Body of pancreas (tissue), 4 donors: ENCODE measurements at regions not wholly inside any gene's neighbourhood (a gene's known extent, or its start where the extent isn't known, plus 50 kb on each side); places are given as distances from the start of the nearest gene placed in this dataset.

Experiments used
- ATAC-seq: fragments of 150-250 bp; one replicate; pipeline ENCODE4 v1.9.1; 2016
- DNase-seq, 4 donors: peaks; one replicate each; pipeline ENCODE4 v3.0.0-alpha.2; 2019
- H3K27ac ChIP-seq, 4 donors: fragments of 200-600 bp; sonication (generic); 1 replicate in 3 of 4; 2 replicates in 1 of 4; pipeline versions ENCODE4 v1.5.1 to v1.6.1; 2016 to 2019; ENCODE audit warnings: mild to moderate bottlenecking in 1 of 4, mixed read lengths in 1 of 4, moderate library complexity in 1 of 4
- H3K27me3 ChIP-seq, 2 donors: fragments of 200-600 bp; sonication (generic); one replicate each; pipeline ENCODE4 v1.6.0; 2016; ENCODE audit warnings: mild to moderate bottlenecking in 1 of 2
- H3K36me3 ChIP-seq, 2 donors: fragments of 200-600 bp; sonication (generic); replicated peaks in 1 of 2; 2 replicates each; pipeline ENCODE4 v1.5.1; 2016; ENCODE audit warnings: low read depth in 2 of 2; ENCODE audit not compliant: insufficient read depth in 1 of 2
- H3K4me1 ChIP-seq: fragments of 200-600 bp; sonication (generic); one replicate; pipeline ENCODE4 v1.6.0; 2016
- H3K4me3 ChIP-seq, 2 donors: fragments of 200-600 bp; sonication (generic); 1 replicate in 1 of 2; 2 replicates in 1 of 2; pipeline ENCODE4 v1.5.1; 2016 to 2019
- H3K9me3 ChIP-seq, 3 donors: fragments of 200-600 bp; sonication (generic); 1 replicate in 2 of 3; 2 replicates in 1 of 3; pipeline ENCODE4 v1.5.1; 2016
- POLR2A ChIP-seq, 3 donors: fragments of 450-650 bp; IDR thresholded peaks; one replicate each; pipeline ENCODE4 v1.6.1; 2016; ENCODE audit warnings: antibody characterized with exemption in 3 of 3, mild to moderate bottlenecking in 2 of 3
- WGBS, 2 donors: methylation state at CpG; one replicate each; pipeline ENCODE4 v1.1.5; 2017; 5-methylcytosine and 5-hydroxymethylcytosine counted together
- intact Hi-C: fragments of 100-400 bp; cut with DNase I; formaldehyde crosslinking; loops from one replicate; pipeline ENCODE4 v1.15.1; 2023
- TF ChIP-seq, protein P1 (sequence below), 7 experiments: fragments of 450-650 bp in 4 of 7; fragments of 200-600 bp in 3 of 7; sonication (generic) in 3 of 7; IDR thresholded peaks; one replicate each; pipeline ENCODE4 v1.5.1; 2016 to 2019; ENCODE audit warnings: antibody characterized with exemption in 7 of 7

DNA sequence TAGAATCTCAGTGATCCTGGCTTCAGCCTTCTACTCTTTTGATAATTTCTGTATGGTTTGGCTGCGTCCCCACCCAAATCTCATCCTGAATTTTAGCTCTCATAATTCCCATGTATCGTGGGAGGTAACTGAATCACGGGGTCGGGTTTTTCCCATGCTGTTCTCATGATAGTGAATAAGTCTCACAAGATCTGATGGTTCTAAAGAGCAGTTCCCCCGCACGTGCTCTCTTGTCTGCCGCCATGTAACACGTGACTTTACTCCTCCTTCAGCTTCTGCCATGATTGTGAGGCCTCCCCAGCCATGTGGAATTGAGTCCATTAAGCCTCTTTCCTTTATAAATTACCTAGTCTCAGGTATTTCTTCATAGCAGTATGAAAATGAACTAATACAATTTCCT is 507.2 kb downstream of the CDH26 start:
- no peak for DNase-seq
- H3K36me3 ChIP-seq: no peaks in the 10 kb centered on the region
- H3K4me1 ChIP-seq: no peaks in the 10 kb centered on the region
- no peak for ATAC-seq
- no peaks in the 10 kb centered on the region for H3K9me3 ChIP-seq
- WGBS, 2 donors: 69 to 72% methylated on average over 8 of the region's 8 CpGs
- intact Hi-C loops: no loop called here
- H3K27me3 ChIP-seq: no peaks in the 10 kb centered on the region
- TF ChIP-seq POLR2A (IDR thresholded peaks at IDR 0.05): no peak
- TF ChIP-seq, protein P1, sequence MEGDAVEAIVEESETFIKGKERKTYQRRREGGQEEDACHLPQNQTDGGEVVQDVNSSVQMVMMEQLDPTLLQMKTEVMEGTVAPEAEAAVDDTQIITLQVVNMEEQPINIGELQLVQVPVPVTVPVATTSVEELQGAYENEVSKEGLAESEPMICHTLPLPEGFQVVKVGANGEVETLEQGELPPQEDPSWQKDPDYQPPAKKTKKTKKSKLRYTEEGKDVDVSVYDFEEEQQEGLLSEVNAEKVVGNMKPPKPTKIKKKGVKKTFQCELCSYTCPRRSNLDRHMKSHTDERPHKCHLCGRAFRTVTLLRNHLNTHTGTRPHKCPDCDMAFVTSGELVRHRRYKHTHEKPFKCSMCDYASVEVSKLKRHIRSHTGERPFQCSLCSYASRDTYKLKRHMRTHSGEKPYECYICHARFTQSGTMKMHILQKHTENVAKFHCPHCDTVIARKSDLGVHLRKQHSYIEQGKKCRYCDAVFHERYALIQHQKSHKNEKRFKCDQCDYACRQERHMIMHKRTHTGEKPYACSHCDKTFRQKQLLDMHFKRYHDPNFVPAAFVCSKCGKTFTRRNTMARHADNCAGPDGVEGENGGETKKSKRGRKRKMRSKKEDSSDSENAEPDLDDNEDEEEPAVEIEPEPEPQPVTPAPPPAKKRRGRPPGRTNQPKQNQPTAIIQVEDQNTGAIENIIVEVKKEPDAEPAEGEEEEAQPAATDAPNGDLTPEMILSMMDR (IDR thresholded peaks at IDR 0.05): no peak
- no peak overlapping the region for H3K4me3 ChIP-seq
- no peak overlapping the region for H3K27ac ChIP-seq

DNA sequence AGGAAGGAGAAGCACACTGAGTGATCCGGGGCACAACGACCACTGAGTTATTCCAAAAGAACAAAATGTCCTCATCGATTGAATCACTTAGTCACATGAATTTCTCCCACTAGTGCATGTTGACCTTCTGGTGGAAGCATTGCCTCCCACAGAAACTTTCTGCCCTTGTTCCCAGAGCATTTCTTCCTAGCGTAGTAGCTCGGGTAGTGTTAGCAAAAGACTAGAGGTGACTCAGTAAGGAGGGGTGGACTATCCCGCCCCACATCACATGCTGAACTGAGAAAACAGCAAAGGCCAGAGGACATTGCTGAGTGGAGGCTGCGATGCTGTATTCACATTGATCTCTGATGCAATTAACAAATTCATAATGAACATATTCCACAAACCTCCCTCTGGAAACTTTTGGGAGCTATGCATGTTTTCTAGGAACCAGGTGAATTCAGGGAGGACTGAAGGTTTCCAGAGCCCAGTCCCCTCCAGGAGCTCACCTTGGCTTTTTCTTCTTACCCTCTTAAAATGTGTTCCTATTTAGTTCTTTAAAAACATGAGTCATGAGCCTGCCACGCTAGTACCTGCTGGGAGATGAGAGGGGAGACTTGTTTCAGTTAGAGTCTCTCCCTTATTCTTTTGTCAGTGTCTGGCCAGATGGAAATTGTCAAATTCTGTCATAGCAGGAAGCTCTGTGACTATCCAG is 507.9 kb downstream of the CDH26 start:
- TF ChIP-seq, protein P1 (IDR thresholded peaks at IDR 0.05): no peak
- no peak for TF ChIP-seq POLR2A (IDR thresholded peaks at IDR 0.05)
- no peaks in the 10 kb centered on the region for H3K9me3 ChIP-seq
- intact Hi-C loops: no loop called here
- no peaks in the 10 kb centered on the region for H3K27me3 ChIP-seq
- no peak overlapping the region for H3K4me3 ChIP-seq
- no peaks in the 10 kb centered on the region for H3K4me1 ChIP-seq
- no peak for DNase-seq
- WGBS, 2 donors: 56 to 69% methylated on average over 8 of the region's 8 CpGs
- no peak overlapping the region for H3K27ac ChIP-seq
- ATAC-seq: no peak
- H3K36me3 ChIP-seq: no peaks in the 10 kb centered on the region

DNA sequence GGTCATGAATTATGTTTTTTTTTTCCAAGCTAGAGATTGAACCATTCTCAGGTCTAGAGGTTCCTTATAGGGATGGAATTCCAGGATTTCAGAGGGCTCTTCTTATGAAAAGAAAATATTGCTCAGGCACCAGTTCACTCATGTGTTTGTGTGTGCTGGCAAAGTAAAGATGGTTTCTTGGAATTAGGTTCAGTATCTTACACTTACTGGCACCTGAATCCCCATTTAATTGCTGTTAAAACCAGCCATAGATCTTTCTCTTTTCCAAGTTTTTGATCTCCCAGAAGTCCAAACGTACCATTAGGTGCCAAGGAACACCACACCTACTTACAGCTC is 508.4 kb downstream of the CDH26 start:
- no peak for DNase-seq

DNA sequence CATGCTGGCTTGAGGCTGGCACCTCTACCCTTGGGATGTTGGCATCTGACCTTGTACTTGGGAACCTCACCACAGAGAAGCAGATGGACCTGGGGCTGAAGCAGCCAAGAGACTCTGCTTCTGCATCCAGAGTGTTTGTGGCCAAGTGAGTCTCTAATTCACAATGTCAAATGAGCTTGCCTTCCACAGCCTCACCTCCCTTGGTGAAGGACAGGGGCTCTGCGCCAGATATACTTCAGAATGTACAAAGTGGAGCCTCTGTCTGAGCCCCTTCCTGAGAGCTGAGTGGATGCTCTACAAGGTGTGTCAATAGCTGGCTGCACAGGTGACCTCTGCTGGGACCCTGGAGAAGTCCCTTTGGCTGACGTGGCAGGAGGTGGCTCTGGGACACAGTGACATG is 508.9 kb downstream of the CDH26 start:
- ATAC-seq: no peak
- no peak overlapping the region for H3K27ac ChIP-seq
- intact Hi-C loops: no loop called here
- no peak for DNase-seq
- H3K36me3 ChIP-seq: no peaks in the 10 kb centered on the region
- no peaks in the 10 kb centered on the region for H3K27me3 ChIP-seq
- no peaks in the 10 kb centered on the region for H3K4me1 ChIP-seq
- H3K4me3 ChIP-seq: no peak overlapping the region
- 67 to 77% methylated on average over 1 to 2 of the region's 2 CpGs for whole genome bisulfite sequencing, 2 donors
- no peaks in the 10 kb centered on the region for H3K9me3 ChIP-seq
- TF ChIP-seq POLR2A (IDR thresholded peaks at IDR 0.05): no peak
- TF ChIP-seq, protein P1 (IDR thresholded peaks at IDR 0.05): no peak

More for the DNA sequence above, 508.4 kb downstream of the CDH26 start:
- Histone ChIP-seq H3K4me3 (no peak overlapping the region), H3K4me1 (no peaks in the 10 kb centered on the region), H3K9me3 (no peaks in the 10 kb centered on the region), H3K36me3 (no peaks in the 10 kb centered on the region), H3K27ac (no peak overlapping the region), H3K27me3 (no peaks in the 10 kb centered on the region)
- ATAC-seq: no peak
- WGBS, 2 donors: 28 to 38% methylated on average over 1 of the region's 1 CpG
- intact Hi-C loops: no loop called here
- no peak for TF ChIP-seq POLR2A (IDR thresholded peaks at IDR 0.05)
- TF ChIP-seq, protein P1 (IDR thresholded peaks at IDR 0.05): no peak

DNA sequence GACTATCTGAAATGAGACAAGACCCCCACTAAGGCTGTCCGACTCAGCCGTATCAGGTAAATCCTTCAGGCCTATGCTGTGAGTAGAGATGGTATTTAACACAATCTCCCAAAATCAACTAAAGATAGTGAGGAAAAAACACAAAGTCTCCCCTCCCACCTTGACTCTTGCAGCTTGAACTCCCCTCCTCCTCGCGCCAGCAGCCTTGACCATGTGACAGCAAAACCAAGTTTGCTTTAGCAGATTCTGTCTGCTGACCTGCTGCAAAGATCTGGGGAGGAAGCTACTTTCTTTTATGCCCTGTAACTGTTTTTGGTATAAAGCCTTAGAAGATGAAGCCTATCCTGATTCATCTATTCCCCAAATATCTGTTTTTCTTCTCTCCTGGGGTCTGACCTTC is 509.5 kb downstream of the CDH26 start:
- TF ChIP-seq, protein P1 (IDR thresholded peaks at IDR 0.05): no peak
- TF ChIP-seq POLR2A (IDR thresholded peaks at IDR 0.05): no peak
- Histone ChIP-seq H3K9me3 (no peaks in the 10 kb centered on the region), H3K4me3 (no peak overlapping the region), H3K4me1 (no peaks in the 10 kb centered on the region), H3K27ac (no peak overlapping the region), H3K36me3 (no peaks in the 10 kb centered on the region), H3K27me3 (no peaks in the 10 kb centered on the region)
- intact Hi-C loops: no loop called here
- no peak for ATAC-seq
- no peak for DNase-seq
- WGBS, 2 donors: 52 to 69% methylated on average over 4 of the region's 4 CpGs
